HG02678 (cell line): ENCODE measurements at regions not wholly inside any gene's neighbourhood (a gene's known extent, or its start where the extent isn't known, plus 50 kb on each side); places are given as distances from the start of the nearest gene placed in this dataset.

Experiments
- ATAC-seq: cut with Tn5 transposase; IDR thresholded peaks from one replicate; pipeline ENCODE4 v1.9.1; 2021; ENCODE audit warnings: mild to moderate bottlenecking, moderate library complexity; ENCODE audit not compliant: unreplicated experiment

DNA sequence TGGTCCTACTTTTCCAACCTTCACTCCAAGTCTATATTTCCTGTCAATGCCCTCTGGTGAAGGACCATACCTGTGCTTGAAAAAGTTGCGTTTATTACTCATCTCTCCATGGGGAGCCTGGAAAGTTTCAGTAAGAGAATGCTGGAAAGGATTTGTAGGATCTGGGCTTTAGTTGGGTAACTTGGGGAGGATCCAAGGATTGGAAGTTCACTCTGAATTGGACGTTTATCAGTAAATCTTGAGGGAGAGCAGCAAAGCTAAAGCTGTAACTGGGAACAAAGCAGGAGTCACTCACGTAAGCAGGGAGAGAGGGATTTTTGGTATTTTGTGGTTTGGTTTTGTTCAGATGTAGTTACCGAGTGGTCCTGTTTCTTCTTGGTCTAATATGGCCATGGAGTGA, 51.4 kb upstream of the NPVF start:
- ATAC-seq: no peak

DNA sequence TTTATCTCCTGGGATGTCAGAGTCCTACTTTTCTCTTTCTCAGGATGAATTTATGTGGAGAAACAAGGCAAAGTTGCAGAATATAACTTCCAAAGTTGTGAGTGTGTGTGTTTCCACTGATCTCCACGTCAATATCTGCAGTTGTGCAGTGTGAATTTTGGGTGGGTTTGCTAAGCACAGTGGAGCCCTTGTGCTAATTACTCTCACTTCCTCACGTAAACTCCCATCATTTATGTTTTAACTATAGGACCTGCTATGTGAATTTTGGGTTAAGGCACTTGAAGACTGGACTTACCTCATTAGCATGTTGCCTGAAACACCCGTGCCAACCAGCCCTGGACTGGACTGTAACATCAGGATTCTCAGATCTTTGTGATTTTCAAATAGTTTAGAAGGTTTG, 51.9 kb upstream of the NPVF start:
- no peak for ATAC-seq

DNA sequence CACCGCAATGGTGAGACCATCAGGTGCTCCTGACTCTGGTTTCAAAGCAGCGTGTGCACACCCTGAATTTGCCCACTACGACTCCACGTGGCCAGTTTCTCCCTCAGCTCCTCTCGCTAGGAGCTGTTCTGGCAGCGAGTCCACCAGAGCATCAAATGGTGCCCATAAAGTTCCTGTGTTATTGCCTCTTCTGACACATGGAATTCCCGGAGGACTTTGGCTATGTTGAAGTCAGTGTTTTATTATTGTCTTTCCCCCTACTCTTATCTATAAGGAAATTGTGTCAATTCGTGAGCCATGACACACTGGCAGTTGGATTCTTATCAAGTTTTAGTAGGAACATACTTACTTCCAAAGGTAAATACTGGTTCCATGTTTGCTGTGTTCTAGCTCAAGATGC, 53.9 kb upstream of the NPVF start:
- no peak for ATAC-seq

DNA sequence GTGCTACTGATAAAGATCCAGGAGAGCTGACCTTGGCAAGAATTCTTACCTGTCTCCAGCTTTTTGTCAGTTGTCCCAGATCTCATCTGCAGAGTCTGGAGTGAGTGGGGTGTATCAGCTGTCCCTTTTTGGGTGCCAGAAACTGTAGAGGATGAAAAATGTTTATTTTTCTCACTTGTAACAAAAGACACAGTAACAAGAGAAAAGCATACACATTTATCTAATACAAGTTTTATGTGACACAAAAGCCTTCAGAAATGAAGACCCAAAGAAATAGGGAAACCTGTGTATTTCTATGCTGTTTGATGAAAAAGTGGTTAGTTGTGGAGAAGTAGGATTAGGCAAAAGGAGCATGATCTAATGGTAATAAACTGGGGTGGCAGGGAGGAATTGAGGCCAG, 58.5 kb upstream of the NPVF start:
- ATAC-seq: no peak

- no peak for ATAC-seq
Measured at GRCh38 chr7:25287291-25287690, 59.0 kb upstream of the NPVF start.

DNA sequence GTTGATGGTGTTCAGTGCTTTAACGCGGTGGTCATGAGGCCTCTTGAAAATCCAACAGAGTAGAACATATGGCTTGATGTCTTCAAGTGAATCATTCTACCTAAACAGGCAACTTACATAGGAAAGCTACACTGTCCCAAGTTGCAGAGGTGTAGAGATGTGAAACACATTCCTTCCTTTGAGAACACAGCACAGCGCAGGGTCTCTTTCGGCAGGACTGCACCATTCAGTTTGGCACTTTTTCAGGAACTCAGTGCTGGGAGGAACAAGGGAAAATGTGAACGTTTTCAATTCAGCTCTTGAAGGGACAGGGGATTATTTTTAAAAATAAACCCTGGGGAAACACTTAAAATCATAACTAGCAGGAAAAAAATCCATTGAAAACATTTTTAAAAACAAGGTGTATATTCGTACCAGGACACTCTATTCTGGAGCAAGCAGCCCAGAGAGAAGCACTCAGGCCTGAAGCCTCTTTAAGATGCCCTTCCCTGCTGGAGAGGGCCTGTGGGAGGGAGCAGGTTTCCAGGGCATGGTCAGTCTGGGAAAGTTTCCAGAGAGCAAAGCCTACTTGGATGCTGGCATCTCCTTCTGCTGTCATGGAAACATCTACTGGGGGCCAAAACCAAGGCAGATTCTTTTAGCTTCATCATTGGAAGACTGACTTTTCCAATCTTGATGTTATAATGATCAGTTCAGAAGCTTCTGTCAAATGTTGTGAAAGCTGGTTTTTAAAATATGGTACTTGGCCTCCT, 60.4 kb upstream of the NPVF start:
- ATAC-seq: no peak

DNA sequence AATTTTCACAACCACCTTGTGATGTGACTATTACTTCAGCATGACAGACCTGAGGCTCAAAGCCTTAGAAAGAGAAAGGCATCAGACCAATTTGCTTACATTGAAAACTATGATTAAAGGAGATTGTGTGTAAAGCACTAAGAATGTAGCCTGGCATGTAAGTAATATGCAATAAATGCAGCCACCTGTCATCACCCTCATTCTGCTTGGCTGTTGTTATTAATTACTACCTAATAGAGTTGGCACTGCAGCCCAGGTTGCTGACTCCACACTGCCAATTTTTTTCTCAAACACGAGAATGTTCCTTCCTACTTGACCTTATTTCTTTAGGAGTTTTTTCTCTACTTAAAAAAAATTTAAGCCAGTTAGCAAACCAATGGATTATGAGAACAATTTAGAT, 61.2 kb upstream of the NPVF start:
- no peak for ATAC-seq

- no peak for ATAC-seq
Measured at GRCh38 chr7:25294624-25295023, 66.3 kb upstream of the NPVF start.

GRCh38 chr7:25295387-25295786, 67.1 kb upstream of the NPVF start:
- no peak for ATAC-seq

GRCh38 chr7:25296086-25296485, 67.8 kb upstream of the NPVF start:
- no peak for ATAC-seq

DNA sequence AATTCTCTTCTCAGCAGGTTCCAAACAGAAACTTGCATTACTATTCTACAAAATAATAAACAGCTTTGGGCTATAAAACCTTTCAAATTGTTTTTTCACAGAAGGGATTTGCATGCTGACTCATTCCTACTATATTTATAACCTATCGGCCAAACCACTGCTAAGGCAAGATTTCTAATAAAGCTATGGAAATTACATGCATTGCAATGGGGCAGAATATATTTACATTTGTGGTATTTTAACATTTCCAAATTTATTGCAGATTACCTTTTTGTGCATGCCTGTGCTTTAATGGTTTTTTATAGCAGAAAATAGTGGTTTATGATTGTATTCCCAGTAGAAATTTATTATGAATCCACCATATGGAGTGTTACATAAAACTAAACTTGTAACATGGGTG, 69.0 kb upstream of the NPVF start:
- no peak for ATAC-seq

DNA sequence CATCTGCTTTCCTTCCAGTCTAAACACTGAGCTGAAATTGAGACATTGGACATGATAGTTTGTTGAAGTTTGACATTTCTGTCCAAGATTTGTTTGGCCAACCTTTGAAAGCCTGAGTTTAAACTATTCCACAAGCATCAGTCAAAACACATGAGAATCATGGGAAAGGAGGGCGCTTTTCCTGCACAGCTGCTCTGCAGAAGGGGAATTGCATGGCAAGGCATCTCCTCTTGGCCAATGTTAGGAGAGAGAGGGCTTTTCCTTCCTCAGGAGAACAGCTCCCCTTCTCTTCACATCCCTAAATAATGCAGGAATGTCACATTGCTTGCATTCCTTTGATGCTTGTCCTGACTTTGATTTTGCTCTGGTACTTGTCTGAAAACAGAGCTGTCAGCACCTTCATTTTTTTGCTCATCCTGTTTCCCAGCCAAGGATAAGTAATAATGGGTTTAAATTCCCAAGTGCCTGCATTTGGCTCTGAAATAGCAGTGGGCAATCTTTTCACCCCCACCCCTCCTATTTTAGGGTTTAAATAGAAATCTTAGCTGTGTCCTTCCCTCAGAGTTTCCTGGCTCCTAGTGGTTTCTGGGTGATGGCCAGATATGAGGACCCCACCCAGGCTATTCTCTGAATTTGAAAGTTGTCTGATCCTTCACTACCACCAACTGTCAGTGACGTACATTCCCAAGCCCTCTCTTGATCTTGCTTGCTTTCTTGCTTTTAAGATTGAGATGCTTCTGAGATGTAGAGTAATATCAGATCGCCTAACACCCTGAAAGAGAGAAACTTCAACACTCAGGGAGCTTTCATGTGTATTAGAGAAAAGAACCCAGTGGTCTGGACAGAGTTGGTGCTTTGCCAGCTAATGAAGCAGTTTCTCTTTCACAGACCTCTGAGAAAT, 75.2 kb upstream of the NPVF start:
- ATAC-seq: no peak

- ATAC-seq: no peak
Measured at GRCh38 chr7:25304691-25305090, 76.4 kb upstream of the NPVF start.

DNA sequence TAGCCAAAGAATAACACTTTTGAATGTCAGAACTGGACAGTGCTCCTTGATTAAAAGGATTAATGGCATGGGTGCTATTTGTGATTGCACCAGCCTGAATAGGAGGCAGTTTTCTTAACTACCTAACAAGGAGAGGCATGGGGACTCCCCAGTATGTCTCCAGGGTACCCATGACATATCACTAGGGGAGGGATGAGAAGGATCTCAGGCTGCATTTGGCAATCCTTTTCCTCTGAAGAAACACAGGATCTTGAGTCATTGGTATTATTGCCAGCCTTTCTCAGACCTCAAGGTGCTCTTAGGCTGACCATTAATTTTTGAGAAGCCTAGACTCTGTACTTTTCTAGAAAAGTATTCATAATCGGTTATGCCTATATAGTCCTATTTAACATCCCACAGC, 77.5 kb upstream of the NPVF start:
- ATAC-seq: no peak

DNA sequence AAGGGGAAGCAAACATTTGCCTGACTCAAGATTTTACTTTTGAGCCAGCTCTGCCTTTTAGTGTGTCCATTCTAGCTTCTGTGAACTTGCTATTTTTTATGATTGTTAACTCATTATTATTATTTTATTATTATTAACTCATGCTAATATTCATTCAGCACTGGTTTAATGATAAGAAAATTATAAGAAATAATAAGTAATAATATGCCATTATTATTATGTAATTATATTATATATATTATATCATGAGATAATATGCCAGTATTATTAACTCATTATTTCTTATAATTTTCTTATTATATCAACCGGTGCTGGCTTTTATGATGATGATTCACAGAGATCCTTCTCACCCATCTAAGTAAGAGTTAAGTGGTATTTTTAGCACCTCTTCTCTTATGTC, 79.3 kb upstream of the NPVF start:
- no peak for ATAC-seq

DNA sequence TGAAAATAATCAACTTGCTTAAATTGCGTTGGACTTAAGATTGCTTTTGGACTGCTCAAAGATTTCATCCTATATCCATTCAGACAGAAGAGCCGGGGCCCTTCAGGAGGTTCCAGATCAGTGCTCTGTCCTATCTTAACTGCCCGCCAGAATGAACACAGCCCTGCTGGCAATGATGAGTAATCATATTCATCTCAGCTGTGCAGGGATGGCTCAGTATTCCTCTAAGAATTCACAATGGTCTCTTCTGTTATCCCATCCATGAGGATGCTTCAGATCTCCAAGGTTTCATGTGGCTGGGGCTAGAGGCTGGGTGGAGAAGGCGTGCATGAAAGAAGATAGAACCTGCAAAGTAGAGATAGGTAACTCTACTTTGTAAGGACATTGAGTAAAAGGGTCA, 80.0 kb upstream of the NPVF start:
- no peak for ATAC-seq

- ATAC-seq: no peak
Measured at GRCh38 chr7:25308906-25309705, 80.8 kb upstream of the NPVF start.

GRCh38 chr7:25310896-25311295, 82.6 kb upstream of the NPVF start:
- ATAC-seq: no peak

DNA sequence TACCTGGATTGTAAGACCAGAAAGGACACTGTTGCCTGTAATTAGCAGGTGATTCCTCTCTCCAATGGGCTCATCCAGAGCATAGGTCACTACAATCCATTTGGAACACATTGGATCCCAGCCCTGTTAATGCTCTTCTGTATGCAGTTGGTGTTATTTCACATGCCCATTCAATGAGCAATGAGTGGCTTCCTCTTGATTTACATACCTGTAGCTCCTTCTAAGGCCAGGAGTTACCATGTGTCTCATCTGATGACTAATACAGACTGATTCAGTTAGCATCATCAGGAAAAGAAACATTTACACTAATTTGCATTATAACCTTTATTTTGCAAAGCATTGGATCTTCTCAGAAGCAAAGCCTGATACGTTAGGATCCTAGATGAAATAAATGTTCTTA, 83.1 kb upstream of the NPVF start:
- no peak for ATAC-seq

DNA sequence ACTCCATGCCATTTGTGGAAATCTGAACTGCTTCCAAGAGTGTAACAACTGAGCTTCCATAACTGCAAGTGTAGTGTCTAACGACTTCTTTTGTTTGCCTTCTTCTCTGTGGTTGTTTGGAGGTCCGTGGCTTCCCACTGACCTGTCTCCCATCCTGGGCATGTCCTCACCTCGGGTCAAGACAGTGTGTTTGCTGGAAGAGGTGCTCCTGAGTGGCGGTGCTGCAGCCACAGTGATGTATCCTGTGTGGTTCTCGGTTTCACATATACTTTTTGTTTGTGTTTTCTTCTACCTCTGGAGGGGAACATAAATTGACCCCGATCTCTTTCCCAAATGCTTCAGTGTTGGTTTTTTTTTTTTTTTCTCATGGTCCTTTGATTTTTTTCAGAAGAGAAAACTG, 84.7 kb upstream of the NPVF start:
- ATAC-seq: no peak

DNA sequence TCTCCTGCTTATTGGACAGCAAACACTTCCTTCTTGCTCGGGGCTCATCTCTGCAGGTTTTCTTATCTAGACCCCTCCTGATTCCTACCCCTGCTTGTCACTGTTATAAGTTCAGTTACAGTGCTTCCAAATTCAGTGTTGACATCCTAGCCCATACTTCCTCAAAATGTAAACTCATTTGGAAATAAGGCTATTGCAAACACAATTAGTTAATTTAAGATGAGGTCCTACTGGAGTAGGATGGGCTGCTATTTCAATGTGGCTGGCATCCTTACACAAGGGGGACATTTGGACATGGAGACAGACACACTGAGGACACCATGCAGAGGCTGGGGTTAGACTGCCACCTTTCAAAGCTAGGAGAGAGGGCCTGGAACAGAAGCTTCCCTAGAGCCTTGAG, 85.2 kb upstream of the NPVF start:
- no peak for ATAC-seq
